Astrocyte (in vitro differentiated cells and primary cell): ENCODE measurements at regions not wholly inside any gene's neighbourhood (a gene's known extent, or its start where the extent isn't known, plus 50 kb on each side); places are given as distances from the start of the nearest gene placed in this dataset.

Experiments
- DNase-seq: peaks from one replicate; pipeline ENCODE4 v3.0.0-alpha.2; 2010; ENCODE audit warnings: low read depth
- FAIRE-seq: peaks from 2 replicates; lab custom pipeline; 2011; peaks lifted over from hg19 to GRCh38; lab: Jason Lieb, UNC
- H2AFZ ChIP-seq: 2 replicates; pipeline ENCODE4 v1.6.0; 2012; ENCODE audit warnings: low read depth, low read length, inconsistent platforms
- H3K27ac ChIP-seq: 2 replicates; pipeline ENCODE4 v1.5.1; 2011; ENCODE audit warnings: low read depth, low read length, inconsistent platforms
- H3K27me3 ChIP-seq: 2 replicates; pipeline ENCODE4 v1.6.0; 2011; ENCODE audit warnings: low read length, inconsistent platforms; ENCODE audit not compliant: insufficient read depth
- H3K36me3 ChIP-seq: 2 replicates; pipeline ENCODE4 v1.5.1; 2011; ENCODE audit warnings: low read length, inconsistent platforms; ENCODE audit not compliant: insufficient read depth
- H3K4me1 ChIP-seq: 2 replicates; pipeline ENCODE4 v1.5.1; 2011; ENCODE audit warnings: low read length, inconsistent platforms; ENCODE audit not compliant: insufficient read depth
- H3K4me2 ChIP-seq: 2 replicates; pipeline ENCODE4 v1.6.0; 2012; ENCODE audit warnings: low read length, inconsistent platforms
- H3K4me3 ChIP-seq: 2 replicates; pipeline ENCODE4 v1.5.1; 2011; ENCODE audit warnings: low read depth, mild to moderate bottlenecking, low read length, inconsistent platforms; ENCODE audit not compliant: insufficient read depth
- H3K79me2 ChIP-seq: 2 replicates; pipeline ENCODE4 v1.6.0; 2012; ENCODE audit warnings: mild to moderate bottlenecking, low read length, inconsistent platforms; ENCODE audit not compliant: insufficient read depth
- H3K9ac ChIP-seq: 2 replicates; pipeline ENCODE4 v1.6.0; 2012; ENCODE audit warnings: mild to moderate bottlenecking, low read length, inconsistent platforms
- H3K9me3 ChIP-seq: 2 replicates; pipeline ENCODE4 v1.5.1; 2012; ENCODE audit warnings: low read depth, mild to moderate bottlenecking, low read length, inconsistent platforms; ENCODE audit not compliant: insufficient read depth
- H4K20me1 ChIP-seq: 2 replicates; pipeline ENCODE4 v1.6.0; 2012; ENCODE audit warnings: low read length, inconsistent platforms; ENCODE audit not compliant: insufficient read depth
- H3K27ac Mint-ChIP-seq: one replicate; pipeline ENCODE4 v1.8.0; 2021; ENCODE audit warnings: mild to moderate bottlenecking, mixed read lengths; ENCODE audit not compliant: unreplicated experiment
- H3K27me3 Mint-ChIP-seq: one replicate; pipeline ENCODE4 v1.8.0; 2021; ENCODE audit warnings: low read depth, mixed read lengths; ENCODE audit not compliant: unreplicated experiment
- H3K36me3 Mint-ChIP-seq: one replicate; pipeline ENCODE4 v1.8.0; 2021; ENCODE audit warnings: low read depth, mixed read lengths; ENCODE audit not compliant: unreplicated experiment
- H3K4me1 Mint-ChIP-seq: one replicate; pipeline ENCODE4 v1.8.0; 2021; ENCODE audit warnings: low read depth, mixed read lengths; ENCODE audit not compliant: unreplicated experiment
- H3K4me3 Mint-ChIP-seq: one replicate; pipeline ENCODE4 v1.8.0; 2021; ENCODE audit warnings: mild to moderate bottlenecking, moderate library complexity, mixed read lengths; ENCODE audit not compliant: unreplicated experiment
- H3K9me3 Mint-ChIP-seq: one replicate; pipeline ENCODE4 v1.8.0; 2021; ENCODE audit warnings: mild to moderate bottlenecking, mixed read lengths; ENCODE audit not compliant: unreplicated experiment
- EZH2 ChIP-seq: IDR thresholded peaks from 2 replicates; pipeline ENCODE4 v1.6.1; 2012; ENCODE audit warnings: mild to moderate bottlenecking, low read length, inconsistent platforms; ENCODE audit not compliant: insufficient read depth
- TF ChIP-seq, protein P1 (sequence below): IDR thresholded peaks from 2 replicates; pipeline ENCODE4 v1.5.1; 2011; ENCODE audit warnings: low read depth, mild to moderate bottlenecking, inconsistent platforms, low read length, moderate library complexity; ENCODE audit not compliant: insufficient read depth

DNA sequence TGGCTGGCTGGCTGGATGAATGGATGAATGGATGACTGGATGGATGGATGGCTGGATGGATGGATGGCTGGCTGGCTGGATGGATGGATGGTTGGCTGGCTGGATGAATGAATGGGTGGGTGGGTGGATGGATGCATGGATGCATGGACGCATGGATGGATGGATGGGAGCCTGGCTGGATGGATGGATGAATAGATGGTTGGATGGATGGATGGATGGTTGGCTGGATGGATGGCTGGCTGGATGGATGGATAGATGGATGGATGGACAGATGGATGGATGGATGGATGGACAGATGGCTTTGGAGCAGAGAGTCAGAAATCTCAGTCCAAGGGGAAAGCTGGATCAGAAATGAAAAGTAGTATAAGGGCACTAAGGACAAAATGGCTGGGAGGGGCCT lies 106.4 kb upstream of the SERP2 start:
- Mint-ChIP-seq H3K36me3 (no peaks in the 10 kb centered on the region), H3K4me1 (peaks cover 10% of the 10 kb centered on the region), H3K4me3 (no peak overlapping the region), H3K27me3 (peaks cover 6% of the 10 kb centered on the region), H3K27ac (no peak overlapping the region), H3K9me3 (peaks cover 4% of the 10 kb centered on the region)
- Histone ChIP-seq H3K4me1 (peaks cover 29% of the 10 kb centered on the region), H3K27me3 (no peaks in the 10 kb centered on the region), H3K79me2 (no peaks in the 10 kb centered on the region), H3K9ac (no peak overlapping the region), H3K27ac (peak overlapping the region; percentile 64), H2AFZ (no peak overlapping the region), H3K4me2 (no peak overlapping the region), H3K9me3 (no peaks in the 10 kb centered on the region), H4K20me1 (no peaks in the 10 kb centered on the region), H3K36me3 (no peaks in the 10 kb centered on the region), H3K4me3 (no peak overlapping the region)
- DNase-seq (no peak), FAIRE-seq (no peak)
- no peak for TF ChIP-seq EZH2
- TF ChIP-seq, protein P1, sequence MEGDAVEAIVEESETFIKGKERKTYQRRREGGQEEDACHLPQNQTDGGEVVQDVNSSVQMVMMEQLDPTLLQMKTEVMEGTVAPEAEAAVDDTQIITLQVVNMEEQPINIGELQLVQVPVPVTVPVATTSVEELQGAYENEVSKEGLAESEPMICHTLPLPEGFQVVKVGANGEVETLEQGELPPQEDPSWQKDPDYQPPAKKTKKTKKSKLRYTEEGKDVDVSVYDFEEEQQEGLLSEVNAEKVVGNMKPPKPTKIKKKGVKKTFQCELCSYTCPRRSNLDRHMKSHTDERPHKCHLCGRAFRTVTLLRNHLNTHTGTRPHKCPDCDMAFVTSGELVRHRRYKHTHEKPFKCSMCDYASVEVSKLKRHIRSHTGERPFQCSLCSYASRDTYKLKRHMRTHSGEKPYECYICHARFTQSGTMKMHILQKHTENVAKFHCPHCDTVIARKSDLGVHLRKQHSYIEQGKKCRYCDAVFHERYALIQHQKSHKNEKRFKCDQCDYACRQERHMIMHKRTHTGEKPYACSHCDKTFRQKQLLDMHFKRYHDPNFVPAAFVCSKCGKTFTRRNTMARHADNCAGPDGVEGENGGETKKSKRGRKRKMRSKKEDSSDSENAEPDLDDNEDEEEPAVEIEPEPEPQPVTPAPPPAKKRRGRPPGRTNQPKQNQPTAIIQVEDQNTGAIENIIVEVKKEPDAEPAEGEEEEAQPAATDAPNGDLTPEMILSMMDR: no peak

DNA sequence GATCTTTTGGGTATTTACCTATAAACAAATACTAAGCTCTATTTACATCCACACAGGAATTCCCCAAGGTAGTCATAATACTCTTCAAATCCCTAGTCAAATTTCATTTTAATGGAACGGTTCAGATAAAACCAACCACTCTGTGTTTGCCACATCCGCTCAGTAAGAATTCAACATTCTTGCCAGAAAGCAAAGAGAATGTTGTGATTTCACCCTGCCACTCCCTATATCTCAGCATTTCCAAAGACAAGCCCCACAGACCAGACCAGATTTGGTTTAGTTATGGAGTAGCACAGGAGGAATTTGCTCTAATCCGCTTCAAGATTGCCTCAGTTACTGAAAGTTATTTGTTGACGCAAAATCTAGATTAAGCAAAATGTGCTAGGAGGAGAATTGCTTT lies 105.6 kb upstream of the SERP2 start:
- H3K36me3 Mint-ChIP-seq: no peaks in the 10 kb centered on the region
- H3K9me3 Mint-ChIP-seq: peaks cover 4% of the 10 kb centered on the region
- no peak overlapping the region for H3K4me3 Mint-ChIP-seq
- Histone ChIP-seq H3K9ac (peak overlapping the region; percentile 33), H3K4me3 (peak overlapping the region; percentile 3), H3K79me2 (no peaks in the 10 kb centered on the region), H4K20me1 (no peaks in the 10 kb centered on the region), H3K27me3 (no peaks in the 10 kb centered on the region), H3K9me3 (no peaks in the 10 kb centered on the region), H3K36me3 (no peaks in the 10 kb centered on the region), H2AFZ (no peak overlapping the region), H3K4me2 (peak overlapping the region; percentile 53), H3K4me1 (peaks cover 36% of the 10 kb centered on the region), H3K27ac (peak overlapping the region; percentile 64)
- DNase-seq (peak; percentile 96), FAIRE-seq (peak; percentile 92)
- peaks cover 10% of the 10 kb centered on the region for H3K4me1 Mint-ChIP-seq
- TF ChIP-seq, protein P1: no peak
- TF ChIP-seq EZH2: no peak
- H3K27me3 Mint-ChIP-seq: peaks cover 6% of the 10 kb centered on the region
- no peak overlapping the region for H3K27ac Mint-ChIP-seq

DNA sequence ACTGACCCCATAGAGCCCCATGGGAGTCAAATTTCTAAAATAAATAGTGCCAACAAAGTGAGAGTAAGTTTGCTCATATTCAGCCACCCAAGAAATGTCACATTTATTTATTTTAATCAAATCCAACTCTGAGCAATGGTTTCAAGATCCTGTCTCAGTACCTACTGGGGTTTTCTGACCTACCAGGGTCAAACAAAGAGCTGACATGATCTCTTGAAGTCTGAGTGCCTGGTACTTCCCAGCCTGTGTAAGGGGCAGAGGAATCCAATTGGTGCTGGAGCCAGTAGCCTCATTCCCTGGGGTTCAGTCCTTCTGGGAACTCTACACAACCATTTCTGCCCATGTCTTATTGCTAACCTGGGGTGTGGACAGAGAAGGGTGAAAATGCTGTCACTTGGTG lies 104.6 kb upstream of the SERP2 start:
- no peaks in the 10 kb centered on the region for H3K27me3 ChIP-seq
- H3K4me3 ChIP-seq: no peak overlapping the region
- H3K9me3 ChIP-seq: no peaks in the 10 kb centered on the region
- FAIRE-seq: no peak
- H3K9me3 Mint-ChIP-seq: peaks cover 4% of the 10 kb centered on the region
- no peaks in the 10 kb centered on the region for H3K36me3 Mint-ChIP-seq
- H3K36me3 ChIP-seq: no peaks in the 10 kb centered on the region
- peaks cover 6% of the 10 kb centered on the region for H3K27me3 Mint-ChIP-seq
- TF ChIP-seq, protein P1: no peak
- TF ChIP-seq EZH2: no peak
- H3K27ac Mint-ChIP-seq: no peak overlapping the region
- H2AFZ ChIP-seq: no peak overlapping the region
- peaks cover 38% of the 10 kb centered on the region for H3K4me1 ChIP-seq
- H3K4me2 ChIP-seq: no peak overlapping the region
- no peak for DNase-seq
- no peaks in the 10 kb centered on the region for H3K79me2 ChIP-seq
- peaks cover 10% of the 10 kb centered on the region for H3K4me1 Mint-ChIP-seq
- no peak overlapping the region for H3K9ac ChIP-seq
- no peaks in the 10 kb centered on the region for H4K20me1 ChIP-seq
- no peak overlapping the region for H3K27ac ChIP-seq
- H3K4me3 Mint-ChIP-seq: no peak overlapping the region
